ENCODE measurements at regions not wholly inside any gene's neighbourhood (a gene's known extent, or its start where the extent isn't known, plus 50 kb on each side); places are given as distances from the start of the nearest gene placed in this dataset.
"Not testable (repeated sequence)": the region's sequence is repeated elsewhere in the genome, so short reads cannot be mapped to it uniquely, and the experiment has no call there.

GRCh38 chr19:28061111-28061510 lies 1151.8 kb downstream of the UQCRFS1 start:
- intact Hi-C loops (cut with DNase I; ENCODE audit: low total_unique reads) = no loop called here
- TF ChIP-seq POLR2A (IDR thresholded peaks at IDR 0.05) (no peak), POLR2AphosphoS5 (IDR thresholded peaks at IDR 0.05) (no peak), CTCF (IDR thresholded peaks at IDR 0.05 in 8 of 11, conservative IDR thresholded peaks at IDR 0.05 in 3 of 11) (no peak)
- Histone ChIP-seq H3K27ac (no peak overlapping the region), H3K27me3 (replicated peaks in 1 of 7) (no peaks in the 10 kb centered on the region), H3K4me3 (no peak overlapping the region), H3K4me1 (no peaks in the 10 kb centered on the region), H3K9me3 (peaks cover 0 to 59% (median 13%) of the 10 kb centered on the region in 8 donors), H3K36me3 (no peaks in the 10 kb centered on the region)
- DNase-seq = no peak
- 74 to 87% (median 79%) methylated on average over 1 of the region's 1 CpG for WGBS, 5 donors

GRCh38 chr19:28057026-28057425 lies 1155.9 kb downstream of the UQCRFS1 start:
- H3K27me3 ChIP-seq (replicated peaks in 1 of 7); H3K4me1 ChIP-seq; H3K4me3 ChIP-seq; H3K36me3 ChIP-seq; H3K27ac ChIP-seq; intact Hi-C loops (cut with DNase I; ENCODE audit: low total_unique reads); DNase-seq: not testable (repeated sequence)
- H3K9me3 ChIP-seq = peaks cover 0 to 69% (median 13%) of the 10 kb centered on the region in 8 donors

DNA sequence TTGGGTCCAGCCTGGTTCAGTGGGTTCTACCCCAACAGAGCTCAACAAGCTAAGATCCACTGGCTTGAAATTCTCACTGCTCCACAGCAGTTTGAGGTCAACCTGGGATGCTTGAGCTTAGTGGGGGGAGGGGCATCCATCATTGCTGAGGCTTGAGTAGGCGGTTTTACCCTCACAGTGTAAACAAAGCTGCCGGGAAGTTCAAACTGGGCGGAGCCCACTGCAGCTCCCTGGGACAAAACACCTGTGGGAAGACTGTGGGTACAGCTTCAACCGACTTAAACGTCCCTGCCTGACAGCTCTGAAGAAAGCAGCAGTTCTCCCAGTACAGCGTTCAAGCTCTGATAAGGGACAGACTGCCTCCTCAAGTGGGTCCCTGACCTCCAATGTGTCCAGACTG lies 1161.9 kb downstream of the UQCRFS1 start:
- intact Hi-C loops (cut with DNase I; ENCODE audit: low total_unique reads) = no loop called here
- H3K36me3 ChIP-seq = no peaks in the 10 kb centered on the region
- DNase-seq = no peak
- no peaks in the 10 kb centered on the region for H3K27me3 ChIP-seq (replicated peaks in 1 of 7)
- H3K4me3 ChIP-seq = no peak overlapping the region
- no peak overlapping the region for H3K27ac ChIP-seq
- TF ChIP-seq POLR2A (IDR thresholded peaks at IDR 0.05) (no peak), POLR2AphosphoS5 (IDR thresholded peaks at IDR 0.05) (no peak), CTCF (IDR thresholded peaks at IDR 0.05 in 8 of 11, conservative IDR thresholded peaks at IDR 0.05 in 3 of 11) (no peak)
- peaks cover 0 to 57% (median 2%) of the 10 kb centered on the region in 8 donors for H3K9me3 ChIP-seq
- H3K4me1 ChIP-seq = no peaks in the 10 kb centered on the region
- 63 to 78% (median 72%) methylated on average over 6 of the region's 6 CpGs; no CpG with 5 or more reads in 1 of the 5 donors for whole genome bisulfite sequencing, 5 donors

DNA sequence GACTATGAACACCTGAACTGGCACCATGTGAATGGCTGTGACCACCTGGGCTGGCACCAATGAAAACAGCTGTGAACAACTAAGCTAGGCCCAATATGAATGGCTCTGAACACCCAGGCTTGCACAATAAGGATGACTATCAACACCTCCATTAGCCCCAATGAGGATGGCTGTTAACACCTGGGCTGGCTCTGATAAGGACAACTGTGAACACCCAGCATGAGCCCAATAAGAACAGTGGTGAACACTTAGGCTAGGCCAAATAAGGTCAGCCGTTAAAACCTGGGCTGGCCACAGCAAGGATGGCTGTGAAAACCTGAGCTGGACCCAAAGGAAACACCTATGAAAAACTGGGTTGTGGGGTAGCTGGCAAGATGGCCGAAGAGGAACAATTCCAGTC lies 1163.1 kb downstream of the UQCRFS1 start:
- no peak for DNase-seq
- intact Hi-C loops (cut with DNase I; ENCODE audit: low total_unique reads) = no loop called here
- TF ChIP-seq CTCF (IDR thresholded peaks at IDR 0.05 in 8 of 11, conservative IDR thresholded peaks at IDR 0.05 in 3 of 11) = no peak
- TF ChIP-seq POLR2AphosphoS5 (IDR thresholded peaks at IDR 0.05) = no peak
- no peak for TF ChIP-seq POLR2A (IDR thresholded peaks at IDR 0.05)
- no peaks in the 10 kb centered on the region for H3K4me1 ChIP-seq
- WGBS, 5 donors = 87 to 95% (median 91%) methylated on average over 2 of the region's 2 CpGs
- no peaks in the 10 kb centered on the region for H3K27me3 ChIP-seq (replicated peaks in 1 of 7)
- H3K27ac ChIP-seq = no peak overlapping the region
- no peak overlapping the region for H3K4me3 ChIP-seq
- no peaks in the 10 kb centered on the region for H3K36me3 ChIP-seq
- H3K9me3 ChIP-seq = peaks cover 0 to 64% (median 2%) of the 10 kb centered on the region in 8 donors

GRCh38 chr19:28046932-28047331 lies 1166.0 kb downstream of the UQCRFS1 start:
- Histone ChIP-seq H3K36me3 (no peaks in the 10 kb centered on the region), H3K4me3 (no peak overlapping the region), H3K27ac (no peak overlapping the region), H3K4me1 (no peaks in the 10 kb centered on the region), H3K9me3 (peaks cover 0 to 75% (median 2%) of the 10 kb centered on the region in 8 donors), H3K27me3 (replicated peaks in 1 of 7) (no peaks in the 10 kb centered on the region)
- 71 to 100% (median 100%) methylated on average over 1 of the region's 1 CpG for WGBS, 5 donors
- intact Hi-C loops (cut with DNase I; ENCODE audit: low total_unique reads) = no loop called here
- no peak for DNase-seq
- TF ChIP-seq CTCF (IDR thresholded peaks at IDR 0.05 in 8 of 11, conservative IDR thresholded peaks at IDR 0.05 in 3 of 11) = no peak
- TF ChIP-seq POLR2A (IDR thresholded peaks at IDR 0.05) = no peak
- no peak for TF ChIP-seq POLR2AphosphoS5 (IDR thresholded peaks at IDR 0.05)

All from spleen (tissue), 11 donors.